Upper lobe of left lung (tissue), 6 donors: ENCODE measurements at regions not wholly inside any gene's neighbourhood (a gene's known extent, or its start where the extent isn't known, plus 50 kb on each side); places are given as distances from the start of the nearest gene placed in this dataset.
A peak's percentile ranks its signal among the peaks of the same experiment; 100 is the strongest.
"Not testable (repeated sequence)": the region's sequence is repeated elsewhere in the genome, so short reads cannot be mapped to it uniquely, and the experiment has no call there.

Source experiments
- ATAC-seq, 2 donors: fragments of 200-7000 bp; cut with Tn5 transposase; one replicate each; pipeline ENCODE4 v1.9.1; 2022; ENCODE audit warnings: mild to moderate bottlenecking in 2 of 2, moderate library complexity in 2 of 2; ENCODE audit not compliant: low FRiP score in 2 of 2
- DNase-seq, 2 donors: peaks; one replicate each; pipeline ENCODE4 v3.0.0-alpha.2; 2019 to 2020
- H3K27ac ChIP-seq, 4 donors: fragments of 200-600 bp; sonication (generic); one replicate each; pipeline ENCODE4 v1.5.1; 2016 to 2019
- H3K27me3 ChIP-seq, 4 donors: fragments of 200-600 bp; sonication (generic); one replicate each; pipeline ENCODE4 v1.5.1; 2017 to 2019
- H3K36me3 ChIP-seq, 4 donors: fragments of 200-600 bp; sonication (generic); one replicate each; pipeline ENCODE4 v1.5.1; 2016 to 2019
- H3K4me1 ChIP-seq, 4 donors: fragments of 200-600 bp; sonication (generic); one replicate each; pipeline ENCODE4 v1.5.1; 2018 to 2019
- H3K4me3 ChIP-seq, 4 donors: fragments of 200-600 bp; sonication (generic); one replicate each; pipeline ENCODE4 v1.5.1; 2017 to 2019; ENCODE audit warnings: mild to moderate bottlenecking in 2 of 4, moderate library complexity in 1 of 4
- H3K9me3 ChIP-seq, 4 donors: fragments of 200-600 bp; sonication (generic); one replicate each; pipeline ENCODE4 v1.5.1; 2018 to 2019
- EP300 ChIP-seq, 4 donors: sonication (generic); formaldehyde crosslinking; IDR thresholded peaks; one replicate each; pipeline ENCODE4 v1.5.1; 2017; ENCODE audit warnings: antibody characterized with exemption in 4 of 4, control low read depth in 2 of 4
- POLR2A ChIP-seq, 4 donors: fragments of 450-650 bp; IDR thresholded peaks; one replicate each; pipeline ENCODE4 v1.5.1; 2016 to 2017; ENCODE audit warnings: antibody characterized with exemption in 4 of 4, mild to moderate bottlenecking in 2 of 4
- POLR2AphosphoS5 ChIP-seq, 2 donors: sonication (generic); formaldehyde crosslinking; IDR thresholded peaks; one replicate each; pipeline ENCODE4 v1.5.1; 2017; ENCODE audit warnings: antibody characterized with exemption in 2 of 2
- WGBS, 2 donors: methylation state at CpG; one replicate each; pipeline ENCODE4 v1.1.5; 2017 to 2018; 5-methylcytosine and 5-hydroxymethylcytosine counted together
- TF ChIP-seq, protein P1 (sequence below), 6 experiments: fragments of 450-650 bp in 4 of 6; fragments of 200-600 bp in 2 of 6; sonication (generic) in 2 of 6; IDR thresholded peaks; one replicate each; pipeline ENCODE4 v1.5.1; 2016 to 2019; ENCODE audit warnings: antibody characterized with exemption in 6 of 6
- donor health status: DM: no; HTN: no; CAD: no; lungs with moderate emphysema.
- donor health status: DM: no; HTN: yes; CAD: no; lungs with severe emphysema.

- no peak for DNase-seq
- TF ChIP-seq POLR2A (IDR thresholded peaks at IDR 0.05), result no peak
- TF ChIP-seq POLR2AphosphoS5 (IDR thresholded peaks at IDR 0.05), result no peak
- TF ChIP-seq EP300 (IDR thresholded peaks at IDR 0.05), result no peak
- TF ChIP-seq, protein P1, sequence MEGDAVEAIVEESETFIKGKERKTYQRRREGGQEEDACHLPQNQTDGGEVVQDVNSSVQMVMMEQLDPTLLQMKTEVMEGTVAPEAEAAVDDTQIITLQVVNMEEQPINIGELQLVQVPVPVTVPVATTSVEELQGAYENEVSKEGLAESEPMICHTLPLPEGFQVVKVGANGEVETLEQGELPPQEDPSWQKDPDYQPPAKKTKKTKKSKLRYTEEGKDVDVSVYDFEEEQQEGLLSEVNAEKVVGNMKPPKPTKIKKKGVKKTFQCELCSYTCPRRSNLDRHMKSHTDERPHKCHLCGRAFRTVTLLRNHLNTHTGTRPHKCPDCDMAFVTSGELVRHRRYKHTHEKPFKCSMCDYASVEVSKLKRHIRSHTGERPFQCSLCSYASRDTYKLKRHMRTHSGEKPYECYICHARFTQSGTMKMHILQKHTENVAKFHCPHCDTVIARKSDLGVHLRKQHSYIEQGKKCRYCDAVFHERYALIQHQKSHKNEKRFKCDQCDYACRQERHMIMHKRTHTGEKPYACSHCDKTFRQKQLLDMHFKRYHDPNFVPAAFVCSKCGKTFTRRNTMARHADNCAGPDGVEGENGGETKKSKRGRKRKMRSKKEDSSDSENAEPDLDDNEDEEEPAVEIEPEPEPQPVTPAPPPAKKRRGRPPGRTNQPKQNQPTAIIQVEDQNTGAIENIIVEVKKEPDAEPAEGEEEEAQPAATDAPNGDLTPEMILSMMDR (IDR thresholded peaks at IDR 0.05), result no peak
- Histone ChIP-seq H3K4me3 (no peak overlapping the region), H3K4me1 (no peaks in the 10 kb centered on the region), H3K9me3 (no peaks in the 10 kb centered on the region), H3K36me3 (no peaks in the 10 kb centered on the region), H3K27me3 (no peaks in the 10 kb centered on the region), H3K27ac (no peak overlapping the region)
- no peak for ATAC-seq
- 57 to 62% methylated on average over 5 of the region's 5 CpGs for WGBS, 2 donors
Observed at GRCh38 chr5:100402071-100402470, 133.1 kb upstream of the FAM174A start.

DNA sequence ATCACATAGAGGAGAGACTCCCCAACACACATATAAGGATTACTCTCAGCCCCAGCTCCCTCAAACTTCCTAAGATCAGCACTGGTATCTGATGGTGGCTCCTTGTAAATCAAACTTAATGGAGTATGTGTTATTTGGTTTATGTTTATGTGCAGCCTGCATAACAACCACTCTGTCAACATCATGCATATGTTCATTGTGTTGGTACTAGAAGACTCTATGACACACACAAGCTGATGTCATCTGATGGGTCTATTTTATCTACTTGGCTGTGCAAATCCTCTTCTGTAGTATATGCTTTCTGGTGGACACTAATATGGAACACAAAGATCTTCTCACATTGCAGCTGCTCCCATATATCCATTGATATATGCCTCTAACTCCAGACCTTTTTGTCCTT lies 134.0 kb upstream of the FAM174A start:
- Histone ChIP-seq H3K9me3 (no peaks in the 10 kb centered on the region), H3K27me3 (no peaks in the 10 kb centered on the region), H3K27ac (no peak overlapping the region), H3K4me1 (no peaks in the 10 kb centered on the region), H3K36me3 (no peaks in the 10 kb centered on the region), H3K4me3 (no peak overlapping the region)
- ATAC-seq, result no peak
- TF ChIP-seq POLR2A (IDR thresholded peaks at IDR 0.05) (no peak), EP300 (IDR thresholded peaks at IDR 0.05) (no peak)
- TF ChIP-seq, protein P1 (IDR thresholded peaks at IDR 0.05), result no peak
- DNase-seq, result no peak

DNA sequence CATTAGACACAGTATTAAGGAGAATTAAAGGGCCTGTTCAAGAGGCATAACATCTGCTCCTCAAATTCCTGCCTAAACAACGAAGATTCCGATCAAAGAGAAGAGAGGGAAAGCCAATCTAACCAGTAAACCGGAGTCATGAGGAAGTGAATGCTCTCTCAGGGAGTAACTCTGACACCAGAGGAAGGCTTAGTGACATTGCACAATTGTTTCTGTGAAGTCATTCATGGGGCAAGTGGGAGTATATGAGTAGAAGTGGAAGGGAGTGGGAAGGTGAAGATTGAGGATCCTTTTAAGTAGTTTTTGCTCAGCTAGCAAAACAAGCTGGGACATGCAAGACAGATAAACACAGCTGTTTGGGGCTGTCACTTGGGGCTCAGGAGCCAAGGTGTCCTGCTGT lies 136.4 kb upstream of the FAM174A start:
- H3K4me3 ChIP-seq, H3K4me1 ChIP-seq, H3K27ac ChIP-seq, H3K36me3 ChIP-seq, DNase-seq, H3K27me3 ChIP-seq, H3K9me3 ChIP-seq: not testable (repeated sequence)
- 17 to 47% methylated on average over 3 of the region's 3 CpGs for WGBS, 2 donors
- peak in 1 of 2 donors; percentile 15 for TF ChIP-seq POLR2AphosphoS5 (IDR thresholded peaks at IDR 0.05)
- ATAC-seq, result peak; percentile 68 to 71

DNA sequence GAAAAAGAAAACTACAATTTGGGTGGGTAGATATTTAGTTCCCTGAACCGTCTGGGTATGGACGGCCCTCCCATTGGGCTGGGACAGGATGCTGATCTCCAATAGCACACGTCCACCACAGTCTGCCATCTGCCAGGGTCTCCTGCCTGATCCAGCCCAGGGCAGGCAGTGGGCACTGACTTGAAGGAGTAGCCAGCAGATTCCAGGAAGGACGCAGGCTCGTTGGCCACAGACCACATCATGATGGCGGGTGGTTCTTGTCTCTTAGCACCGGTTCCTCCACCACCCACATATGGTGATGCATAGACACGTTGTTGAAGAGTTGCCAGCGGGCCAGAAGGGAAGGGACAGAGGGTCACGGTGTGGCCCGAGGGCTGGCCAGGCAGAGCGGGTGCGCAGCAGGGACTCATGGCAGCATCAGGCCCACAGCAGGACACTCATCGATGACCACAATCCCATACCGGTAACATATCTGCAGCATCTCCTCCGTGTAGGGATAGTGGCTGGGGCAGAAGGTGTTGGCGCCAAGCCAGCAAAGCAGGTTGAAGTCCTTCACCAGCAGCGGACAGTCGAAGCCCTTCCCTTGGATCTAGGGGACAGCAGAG lies 155.8 kb upstream of the FAM174A start:
- not testable (repeated sequence) for H3K4me1 ChIP-seq, H3K27ac ChIP-seq, H3K4me3 ChIP-seq, H3K9me3 ChIP-seq, H3K36me3 ChIP-seq, H3K27me3 ChIP-seq
- 93 to 100% methylated on average over 3 to 10 of the region's 19 CpGs for WGBS, 2 donors
- peak in 1 of 2 donors; percentile 53 for ATAC-seq
- peak in 1 of 2 donors; percentile 46 for DNase-seq

GRCh38 chr5:100364757-100365478 lies 170.3 kb upstream of the FAM174A start:
- not testable (repeated sequence) for H3K36me3 ChIP-seq, H3K4me1 ChIP-seq, H3K27ac ChIP-seq, H3K9me3 ChIP-seq, H3K27me3 ChIP-seq, DNase-seq, ATAC-seq, H3K4me3 ChIP-seq
- WGBS, 2 donors, result 47 to 50% methylated on average over 5 of the region's 5 CpGs

DNA sequence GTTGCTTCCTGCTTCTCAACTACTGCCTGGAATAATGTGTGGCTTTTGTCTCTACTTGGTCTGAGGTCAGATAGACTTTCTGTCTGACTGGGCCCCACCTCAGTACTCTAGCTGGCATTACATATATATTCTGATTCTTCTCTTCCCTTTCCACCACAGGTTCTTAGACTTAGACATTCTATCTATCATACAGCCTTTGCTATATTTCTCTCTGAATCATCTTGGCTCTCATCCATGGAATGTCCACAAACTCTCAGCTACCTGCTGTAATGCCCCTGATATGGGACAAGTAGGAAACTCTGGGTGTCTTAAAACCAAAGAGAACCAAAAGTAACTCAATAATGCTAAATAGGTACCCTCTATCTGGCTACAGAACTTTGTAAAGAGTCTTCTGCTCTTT lies 170.8 kb upstream of the FAM174A start:
- not testable (repeated sequence) for H3K27ac ChIP-seq, ATAC-seq, DNase-seq, H3K9me3 ChIP-seq, H3K4me3 ChIP-seq, H3K4me1 ChIP-seq, H3K27me3 ChIP-seq, H3K36me3 ChIP-seq

- H3K4me1 ChIP-seq, ATAC-seq, H3K27ac ChIP-seq, H3K9me3 ChIP-seq, H3K36me3 ChIP-seq, H3K27me3 ChIP-seq, H3K4me3 ChIP-seq, DNase-seq: not testable (repeated sequence)
- WGBS, 2 donors, result no CpG with 5 or more reads among the region's 1 CpG
Observed at GRCh38 chr5:100359998-100360397, 175.2 kb upstream of the FAM174A start.

GRCh38 chr5:100346269-100346668 lies 188.9 kb upstream of the FAM174A start:
- not testable (repeated sequence) for DNase-seq, ATAC-seq, H3K4me3 ChIP-seq, H3K9me3 ChIP-seq, H3K27me3 ChIP-seq, H3K36me3 ChIP-seq, H3K27ac ChIP-seq, H3K4me1 ChIP-seq
- WGBS, 2 donors, result 85% methylated on average over 2 of the region's 2 CpGs

GRCh38 chr5:100341485-100341884 lies 193.7 kb upstream of the FAM174A start:
- not testable (repeated sequence) for H3K4me1 ChIP-seq, H3K27ac ChIP-seq, DNase-seq, H3K4me3 ChIP-seq, H3K27me3 ChIP-seq, H3K36me3 ChIP-seq, H3K9me3 ChIP-seq, ATAC-seq
- no CpG with 5 or more reads among the region's 3 CpGs for WGBS, 2 donors
